ENCODE measurements at regions not wholly inside any gene's neighbourhood (a gene's known extent, or its start where the extent isn't known, plus 50 kb on each side); places are given as distances from the start of the nearest gene placed in this dataset.
A peak's percentile ranks its signal among the peaks of the same experiment; 100 is the strongest.
"Not testable (repeated sequence)": the region's sequence is repeated elsewhere in the genome, so short reads cannot be mapped to it uniquely, and the experiment has no call there.

- no peak for DNase-seq (ENCODE audit: low read depth in 4 of 4, low spot score in 1 of 4)
Measured at GRCh38 chr22:35138521-35138920, 72.6 kb downstream of the ISX start.

DNA sequence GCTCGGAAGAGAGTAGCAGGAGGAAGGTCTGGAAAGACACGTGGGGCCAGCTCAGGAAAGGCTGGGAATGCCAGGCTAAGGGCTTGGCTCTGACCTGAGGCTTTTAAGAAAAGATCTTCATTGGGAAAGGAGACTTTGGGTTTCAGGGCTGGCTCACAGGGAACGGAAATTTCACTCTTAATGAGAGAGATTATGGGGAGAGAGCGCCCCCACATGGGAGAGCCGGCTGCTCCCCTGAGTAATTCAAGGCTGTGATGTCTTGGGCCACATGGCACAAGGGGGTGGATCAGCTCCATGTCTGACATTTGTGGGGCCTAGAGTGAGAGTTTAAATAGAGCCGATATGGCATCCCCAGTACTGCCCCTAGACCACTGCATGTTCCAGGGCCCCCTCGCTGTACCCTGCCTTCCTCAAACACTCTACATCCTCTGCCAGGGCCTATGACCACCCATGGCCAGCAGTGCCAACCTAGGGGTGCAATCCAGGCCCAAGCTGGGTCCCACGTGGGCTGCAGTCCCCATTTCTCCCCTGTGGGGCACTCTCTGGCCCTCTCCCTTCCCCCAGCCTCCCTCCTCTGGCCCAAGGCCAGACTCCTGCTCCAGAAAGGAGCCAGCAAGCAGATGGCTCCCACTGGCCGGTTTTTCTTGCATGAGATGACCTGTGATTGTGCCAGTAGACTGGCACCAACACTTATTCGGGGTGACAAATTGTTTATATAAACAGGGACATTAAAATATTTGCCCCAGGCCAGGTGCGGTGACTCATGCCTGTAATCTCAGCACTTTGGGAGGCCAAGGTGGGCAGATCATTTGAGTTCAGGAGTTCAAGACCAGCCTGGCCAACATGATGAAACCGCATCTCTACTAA is 75.2 kb downstream of the ISX start:
- DNase-seq (ENCODE audit: low read depth in 4 of 4, low spot score in 1 of 4) = no peak

DNA sequence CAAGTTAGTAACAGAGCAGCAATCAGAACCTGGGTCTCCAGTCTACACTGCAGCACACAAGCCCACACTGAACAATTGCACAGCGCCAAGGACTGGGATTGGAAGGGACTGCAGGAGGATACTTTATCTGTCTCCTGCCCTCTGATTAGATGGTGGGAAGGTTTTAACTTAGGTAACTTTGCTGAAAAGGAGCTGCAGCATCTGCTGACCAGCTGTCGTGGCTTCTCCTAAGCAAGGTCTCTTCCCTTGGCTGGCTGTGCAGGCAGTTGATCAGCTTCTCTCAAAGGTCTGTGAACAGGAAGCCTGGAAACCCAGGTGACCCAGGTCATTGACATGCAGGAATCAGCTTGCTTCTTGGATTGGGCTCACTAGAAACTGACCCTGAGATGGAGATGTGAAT is 82.4 kb downstream of the ISX start:
- DNase-seq (ENCODE audit: low read depth in 4 of 4, low spot score in 1 of 4) = no peak

GRCh38 chr22:35148866-35149548 is 83.0 kb downstream of the ISX start:
- no peak for DNase-seq (ENCODE audit: low read depth in 4 of 4, low spot score in 1 of 4)

DNA sequence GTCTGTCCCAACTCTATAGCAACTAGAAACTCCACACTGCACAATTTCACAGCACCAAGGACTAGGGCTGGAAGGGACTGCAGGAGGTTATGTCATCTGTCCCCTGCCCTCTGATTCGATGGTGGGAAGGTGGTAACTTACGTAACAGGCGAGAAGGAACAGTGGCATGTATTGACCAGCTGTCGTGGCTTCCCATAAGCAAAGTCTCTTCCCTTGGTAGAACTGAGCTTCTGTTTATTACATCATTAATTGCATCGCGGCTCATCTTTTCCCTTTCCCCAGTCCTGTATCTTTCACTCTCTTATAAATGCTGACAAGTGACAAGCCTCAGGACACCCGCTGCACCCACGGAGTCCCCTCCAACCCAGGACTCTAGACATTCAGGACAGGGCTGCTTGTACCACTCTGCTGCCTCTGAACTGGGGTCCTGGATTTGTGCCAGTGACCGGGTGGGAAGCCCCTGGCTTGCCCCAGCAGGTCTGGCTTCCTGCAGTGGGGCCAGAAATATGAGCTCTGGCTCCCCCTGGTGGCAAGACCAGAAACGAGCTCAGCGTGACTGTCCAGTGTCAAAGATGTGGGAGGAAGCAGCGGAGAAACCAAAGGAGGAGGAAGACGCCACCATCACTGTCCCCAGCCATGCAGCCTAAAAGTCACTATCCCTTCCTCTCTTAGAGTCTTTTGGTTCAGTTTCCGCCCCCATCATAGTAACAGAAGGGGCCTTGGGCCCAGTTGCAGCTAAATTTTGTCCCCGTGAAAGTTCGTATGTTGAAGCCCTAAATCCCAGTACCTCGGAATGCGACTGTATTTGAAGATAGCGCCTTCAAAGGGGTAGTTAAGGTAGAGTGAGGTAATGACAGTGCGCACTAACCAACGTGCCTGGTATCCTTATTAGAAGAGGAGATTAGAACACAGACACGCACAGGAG is 84.5 kb downstream of the ISX start:
- peak; percentile 21 to 52 (median 41) for DNase-seq (ENCODE audit: low read depth in 4 of 4, low spot score in 1 of 4)

DNA sequence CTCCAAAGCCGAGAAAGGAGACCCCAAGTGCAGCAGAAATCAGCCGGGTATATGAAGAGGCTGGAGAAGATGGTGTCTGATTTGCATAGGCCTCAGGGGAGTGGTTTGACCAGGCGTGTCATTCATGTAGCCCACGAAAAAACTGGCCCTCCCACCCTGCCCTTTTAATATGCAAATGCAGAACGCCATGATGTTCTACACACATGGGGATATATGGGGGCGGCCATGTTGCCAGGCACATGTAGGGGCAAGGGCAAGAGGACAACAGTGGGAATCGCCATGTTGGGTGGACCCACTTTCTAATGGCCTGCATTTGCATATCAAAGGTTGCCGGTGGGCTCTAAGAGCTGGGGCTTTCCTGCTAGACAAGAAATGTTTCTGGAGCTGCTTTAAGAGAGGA is 86.4 kb downstream of the ISX start:
- DNase-seq (ENCODE audit: low read depth in 4 of 4, low spot score in 1 of 4) = no peak

DNA sequence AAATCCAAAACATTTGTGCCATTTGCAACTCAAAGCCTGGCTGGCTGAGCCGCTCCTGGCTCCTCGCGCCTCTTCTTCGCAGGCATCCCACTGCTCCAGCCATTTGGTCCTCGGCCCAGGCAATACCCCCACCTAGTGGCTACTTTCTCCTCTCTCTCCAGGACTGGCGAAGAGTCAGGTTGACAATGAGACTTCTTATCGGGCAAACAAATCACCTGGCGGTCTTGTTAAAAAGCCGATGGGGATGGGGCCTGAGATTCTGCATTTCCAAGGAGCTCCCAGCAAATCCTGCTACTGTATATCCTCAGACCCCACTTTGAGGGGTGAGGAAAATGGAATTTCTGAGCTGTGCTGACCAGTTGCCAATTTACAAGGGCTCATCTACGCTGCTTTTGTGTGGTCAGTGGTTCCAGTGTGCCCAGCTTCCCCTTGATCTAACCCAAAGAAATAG is 89.0 kb downstream of the ISX start:
- DNase-seq (ENCODE audit: low read depth in 4 of 4, low spot score in 1 of 4) = peak in 1 of 4 experiments; percentile 7

DNA sequence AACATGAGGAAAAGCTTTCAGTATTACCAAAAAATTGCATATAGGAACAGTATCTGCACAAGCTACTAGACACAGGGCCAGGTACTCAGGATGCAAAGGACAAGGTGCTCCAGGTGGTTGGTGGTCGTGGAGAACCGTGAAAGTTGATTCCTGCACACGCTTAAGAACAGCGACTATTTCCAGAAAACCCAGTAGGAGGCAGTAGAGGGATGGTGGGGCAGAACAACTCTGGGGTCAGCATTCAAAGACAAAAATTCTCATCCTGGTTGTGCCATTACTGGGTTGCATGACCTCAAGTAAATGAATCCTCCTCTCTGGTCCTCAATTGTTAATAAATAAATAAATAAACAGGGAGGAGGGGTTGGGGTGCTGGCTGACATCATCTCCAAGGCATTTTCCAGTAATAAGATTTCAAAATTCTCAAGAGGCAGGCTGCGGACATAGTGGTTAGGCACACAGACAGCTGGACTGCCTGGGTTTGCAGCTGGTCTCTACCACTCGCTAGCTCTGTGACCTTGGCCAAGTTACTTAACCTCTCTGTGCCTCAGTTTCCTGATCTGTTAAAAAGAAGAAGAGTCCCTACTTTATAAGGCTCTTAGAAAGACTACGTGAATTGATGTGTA is 89.6 kb downstream of the ISX start:
- no peak for DNase-seq (ENCODE audit: low read depth in 4 of 4, low spot score in 1 of 4)

DNA sequence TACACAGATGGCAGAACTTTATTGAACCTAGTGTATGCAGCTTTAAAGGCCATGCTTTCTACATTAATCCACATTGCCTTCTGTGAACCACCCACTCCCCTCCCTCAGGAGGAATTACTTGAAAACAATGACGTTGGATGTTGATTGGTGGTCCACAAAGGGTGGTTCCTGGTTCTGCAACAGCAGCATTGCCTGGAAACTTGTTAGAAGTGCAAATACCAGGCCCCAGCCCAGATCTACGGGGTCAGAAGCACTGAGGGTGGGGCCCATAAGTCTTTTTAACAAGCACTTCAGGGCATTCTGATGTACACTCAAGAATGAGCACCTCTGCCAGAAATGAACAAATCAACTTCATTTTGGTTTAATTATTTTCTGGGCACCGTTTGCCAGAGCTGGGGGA is 91.0 kb downstream of the ISX start:
- no peak for DNase-seq (ENCODE audit: low read depth in 4 of 4, low spot score in 1 of 4)

- no peak for DNase-seq (ENCODE audit: low read depth in 4 of 4, low spot score in 1 of 4)
Measured at GRCh38 chr22:35158336-35158735, 92.4 kb downstream of the ISX start.

DNA sequence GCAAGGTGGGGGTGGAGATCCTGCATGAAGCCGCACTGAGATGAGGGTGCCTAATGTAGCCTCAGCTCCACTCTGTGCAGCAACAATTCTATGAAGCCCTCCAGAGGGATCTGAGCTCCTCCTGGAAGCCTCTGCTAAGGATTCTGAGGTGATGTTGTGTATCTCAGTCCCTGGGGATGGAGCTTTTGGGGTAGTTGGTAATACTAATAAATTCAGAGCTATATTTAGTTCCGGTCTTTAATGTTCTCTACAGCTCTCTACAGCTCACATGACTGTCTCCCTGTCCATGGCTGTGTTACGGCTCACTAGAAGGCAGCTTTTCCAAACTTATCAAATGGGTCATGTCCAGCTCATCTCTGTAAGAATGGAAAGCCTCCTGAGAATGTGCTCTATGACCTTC is 93.4 kb downstream of the ISX start:
- DNase-seq (ENCODE audit: low read depth in 4 of 4, low spot score in 1 of 4) = no peak

DNA sequence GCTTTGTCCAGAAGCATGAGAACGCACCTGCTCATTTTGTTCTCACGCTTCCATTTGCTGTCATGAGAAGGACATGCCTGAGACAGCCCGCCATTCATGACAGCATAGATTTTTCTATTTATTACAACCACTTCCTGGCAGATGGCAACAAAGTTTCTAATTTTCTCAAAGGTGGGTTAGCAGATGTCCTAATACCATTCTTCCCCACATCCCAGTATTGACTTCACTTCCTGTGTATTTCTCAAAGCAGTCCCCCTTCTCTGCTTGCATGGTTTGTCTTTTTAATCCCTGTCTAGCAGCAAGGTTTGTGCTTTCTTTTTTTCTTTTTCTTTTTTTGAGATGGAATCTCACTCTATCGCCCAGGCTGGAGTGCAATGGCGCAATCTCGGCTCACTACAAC is 94.3 kb downstream of the ISX start:
- DNase-seq (ENCODE audit: low read depth in 4 of 4, low spot score in 1 of 4) = no peak

DNA sequence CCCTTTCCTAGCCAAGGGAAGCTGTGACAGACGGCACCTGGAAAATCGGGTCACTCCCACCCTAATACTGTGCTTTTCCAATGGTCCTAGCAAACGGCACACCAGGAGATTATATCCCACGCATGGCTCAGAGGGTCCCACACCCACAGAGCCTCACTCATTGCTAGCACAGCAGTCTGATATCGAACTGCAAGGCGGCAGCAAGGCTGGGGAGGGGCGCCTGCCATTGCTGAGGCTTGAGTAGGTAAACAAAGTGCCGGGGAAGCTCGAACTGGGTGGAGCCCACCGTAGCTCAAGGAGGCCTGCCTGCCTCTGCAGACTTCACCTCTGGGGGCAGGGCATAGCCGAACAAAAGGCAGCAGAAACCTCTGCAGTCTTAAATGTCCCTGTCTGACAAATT is 91.4 kb upstream of the HMGXB4 start:
- not testable (repeated sequence) for DNase-seq (ENCODE audit: low read depth in 4 of 4, low spot score in 1 of 4)

- no peak for DNase-seq (ENCODE audit: low read depth in 4 of 4, low spot score in 1 of 4)
Measured at GRCh38 chr22:35170716-35171697, 86.3 kb upstream of the HMGXB4 start.

DNA sequence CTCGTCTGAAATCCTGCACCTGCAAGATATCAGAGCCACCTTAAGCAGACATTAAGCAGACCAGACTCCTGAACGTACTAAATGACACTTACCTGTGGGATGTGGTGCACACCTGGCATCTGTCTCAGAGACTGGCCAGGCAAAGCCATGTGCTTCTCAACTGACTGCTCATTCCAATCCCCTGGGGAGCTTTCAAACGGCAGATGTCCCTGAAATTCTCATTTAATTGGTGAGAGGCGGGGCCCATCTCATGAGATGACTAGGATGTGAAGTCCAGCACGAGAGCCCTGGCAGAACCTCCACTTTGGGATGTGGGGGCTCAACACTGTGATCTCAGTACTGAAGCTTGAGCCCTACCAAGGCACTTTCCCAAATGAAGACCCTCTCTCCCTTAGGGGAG is 84.9 kb upstream of the HMGXB4 start:
- DNase-seq (ENCODE audit: low read depth in 4 of 4, low spot score in 1 of 4) = no peak

DNA sequence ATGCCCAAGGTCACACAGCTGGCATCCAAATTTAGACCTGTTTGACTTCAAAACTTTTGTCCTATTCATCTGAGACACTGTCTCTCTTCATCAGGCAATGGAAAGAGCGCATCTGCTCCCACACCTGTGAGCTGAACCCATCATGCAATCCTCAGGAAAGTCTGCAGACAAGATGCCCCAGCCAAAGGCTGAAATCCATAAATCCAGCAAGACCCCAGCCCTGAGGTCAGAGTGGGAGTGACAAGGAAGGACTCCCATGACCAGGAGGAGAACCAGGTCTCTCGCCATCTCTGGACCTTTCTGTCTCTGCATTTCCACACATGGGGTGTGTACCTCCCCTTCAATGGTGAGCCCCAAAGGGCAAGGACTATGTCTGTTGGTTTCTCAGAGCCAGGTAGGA is 83.6 kb upstream of the HMGXB4 start:
- DNase-seq (ENCODE audit: low read depth in 4 of 4, low spot score in 1 of 4) = no peak

- no peak for DNase-seq (ENCODE audit: low read depth in 4 of 4, low spot score in 1 of 4)
Measured at GRCh38 chr22:35174401-35175038, 82.8 kb upstream of the HMGXB4 start.

GRCh38 chr22:35175392-35175791 is 81.9 kb upstream of the HMGXB4 start:
- DNase-seq (ENCODE audit: low read depth in 4 of 4, low spot score in 1 of 4) = no peak

DNA sequence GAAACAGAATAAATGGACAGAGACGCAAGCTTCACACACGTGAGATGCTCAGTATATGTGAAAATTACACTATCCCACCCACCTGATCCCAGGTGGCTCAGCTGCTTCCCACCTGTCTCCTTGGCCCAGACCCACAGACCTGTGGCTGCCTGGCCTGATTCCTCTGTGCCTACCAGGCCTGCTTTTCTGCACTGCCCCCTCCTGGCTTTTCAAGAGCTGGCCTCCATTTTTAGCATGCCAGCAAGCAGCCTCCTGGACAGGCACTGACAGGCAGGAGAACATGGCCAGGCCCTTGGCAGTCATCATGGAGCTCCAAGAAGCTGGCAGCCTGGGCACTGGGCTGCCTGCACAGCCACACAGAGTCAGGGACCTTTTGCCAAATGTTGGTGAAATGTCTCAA is 79.5 kb upstream of the HMGXB4 start:
- no peak for DNase-seq (ENCODE audit: low read depth in 4 of 4, low spot score in 1 of 4)

Measured in stimulated activated CD4-positive, alpha-beta T cell treated with anti-CD3 and anti-CD28 coated beads, Interleukin-1b, Interleukin-23, amount 100 ng/mL, for 24 hours (primary cell).